OCI-LY3 (cell line): ENCODE measurements at regions not wholly inside any gene's neighbourhood (a gene's known extent, or its start where the extent isn't known, plus 50 kb on each side); places are given as distances from the start of the nearest gene placed in this dataset.

ENCODE experiments used
- H2AFZ ChIP-seq: fragments of 200-600, 300-600 bp; shearing (Covaris generic); 2 replicates; pipeline ENCODE4 v1.6.0; 2014; ENCODE audit warnings: antibody characterized with exemption, low read depth, low read length
- H3K27ac ChIP-seq: fragments of 200-600, 300-600 bp; sonication (generic); 2 replicates; pipeline ENCODE4 v1.5.1; 2014; ENCODE audit warnings: mild to moderate bottlenecking, low read length, moderate library complexity, mixed read lengths
- H3K27me3 ChIP-seq: fragments of 200-600, 300-600 bp; sonication (generic); 2 replicates; pipeline ENCODE4 v1.6.1; 2014; ENCODE audit warnings: low read depth, low read length, mixed read lengths
- H3K36me3 ChIP-seq: fragments of 200-600, 300-600 bp; sonication (generic); replicated peaks from 2 replicates; pipeline ENCODE3; 2014; ENCODE audit warnings: low read depth, low read length, mixed read lengths
- H3K4me1 ChIP-seq: fragments of 300-600, 200-600 bp; sonication (generic); 2 replicates; pipeline ENCODE4 v1.6.1; 2014; ENCODE audit warnings: low read length, mixed read lengths
- H3K4me2 ChIP-seq: fragments of 200-600, 300-600 bp; sonication (generic); 2 replicates; pipeline ENCODE4 v1.6.1; 2014; ENCODE audit warnings: low read length, mixed read lengths
- H3K4me3 ChIP-seq: fragments of 300-600, 200-600 bp; sonication (generic); 2 replicates; pipeline ENCODE4 v1.5.1; 2014; ENCODE audit warnings: antibody characterized with exemption, mild to moderate bottlenecking, low read length, moderate library complexity
- H3K79me2 ChIP-seq: fragments of 300-600, 200-600 bp; shearing (Covaris generic); 2 replicates; pipeline ENCODE4 v1.6.1; 2014; ENCODE audit warnings: mild to moderate bottlenecking, low read length, mixed read lengths
- H3K9ac ChIP-seq: fragments of 300-600, 200-600 bp; shearing (Covaris generic); 2 replicates; pipeline ENCODE4 v1.6.0; 2014; ENCODE audit warnings: mild to moderate bottlenecking, low read length, moderate library complexity
- H3K9me3 ChIP-seq: fragments of 200-600, 300-600 bp; shearing (Covaris generic); 2 replicates; pipeline ENCODE4 v1.6.1; 2014; ENCODE audit warnings: low read length, mixed read lengths; ENCODE audit not compliant: insufficient read depth
- H4K20me1 ChIP-seq: fragments of 200-600, 300-600 bp; sonication (generic); 2 replicates; pipeline ENCODE4 v1.6.1; 2016; ENCODE audit warnings: low read length, mixed read lengths; ENCODE audit not compliant: insufficient read depth
- CTCF ChIP-seq: fragments of 200-600, 300-600 bp; sonication (generic); IDR thresholded peaks from 2 replicates; pipeline ENCODE4 v1.5.1; 2014; ENCODE audit warnings: antibody characterized with exemption, low read length, low read depth
- EZH2phosphoT487 ChIP-seq: fragments of 200-600 bp; shearing (Covaris generic); IDR thresholded peaks from 2 replicates; pipeline ENCODE4 v1.6.1; 2018; ENCODE audit warnings: antibody characterized with exemption, mixed run types, low read depth

GRCh38 chr17:72465191-72466024 is 344.6 kb downstream of the SOX9 start:
- H3K9ac ChIP-seq, result peak overlapping the region; percentile 15; the same call in 1 of the 2 replicates
- no peak overlapping the region for H2AFZ ChIP-seq
- peaks cover 14% of the 10 kb centered on the region; the same call in 1 of the 2 replicates for H3K27me3 ChIP-seq
- H4K20me1 ChIP-seq, result no peaks in the 10 kb centered on the region
- no peak overlapping the region for H3K27ac ChIP-seq
- no peaks in the 10 kb centered on the region for H3K9me3 ChIP-seq
- TF ChIP-seq EZH2phosphoT487 (no peak), CTCF (no peak)
- peak overlapping the region; percentile 71 for H3K4me2 ChIP-seq
- H3K36me3 ChIP-seq, result no peaks in the 10 kb centered on the region
- H3K4me1 ChIP-seq, result peaks cover 35% of the 10 kb centered on the region
- H3K4me3 ChIP-seq, result peak overlapping the region; percentile 50
- H3K79me2 ChIP-seq, result no peaks in the 10 kb centered on the region

GRCh38 chr17:72466199-72466598 is 345.4 kb downstream of the SOX9 start:
- TF ChIP-seq CTCF, result no peak
- no peak for TF ChIP-seq EZH2phosphoT487
- H3K4me2 ChIP-seq, result peak overlapping the region; percentile 71
- peak overlapping the region; percentile 50 for H3K4me3 ChIP-seq
- no peaks in the 10 kb centered on the region for H3K9me3 ChIP-seq
- no peaks in the 10 kb centered on the region for H3K36me3 ChIP-seq
- no peaks in the 10 kb centered on the region for H4K20me1 ChIP-seq
- H3K4me1 ChIP-seq, result peaks cover 35% of the 10 kb centered on the region
- peak overlapping the region; percentile 15; the same call in 1 of the 2 replicates for H3K9ac ChIP-seq
- H2AFZ ChIP-seq, result no peak overlapping the region
- H3K27me3 ChIP-seq, result peaks cover 14% of the 10 kb centered on the region; the same call in 1 of the 2 replicates
- no peak overlapping the region for H3K27ac ChIP-seq
- H3K79me2 ChIP-seq, result no peaks in the 10 kb centered on the region

GRCh38 chr17:72466606-72467005 is 345.8 kb downstream of the SOX9 start:
- Histone ChIP-seq H3K4me1 (peaks cover 35% of the 10 kb centered on the region), H3K4me3 (no peak overlapping the region), H3K9ac (no peak overlapping the region), H3K36me3 (no peaks in the 10 kb centered on the region), H3K79me2 (no peaks in the 10 kb centered on the region), H3K27ac (no peak overlapping the region), H3K9me3 (no peaks in the 10 kb centered on the region), H2AFZ (no peak overlapping the region), H3K27me3 (peaks cover 14% of the 10 kb centered on the region; the same call in 1 of the 2 replicates), H4K20me1 (no peaks in the 10 kb centered on the region), H3K4me2 (peak overlapping the region; percentile 71)
- TF ChIP-seq CTCF, result no peak
- TF ChIP-seq EZH2phosphoT487, result no peak

- H2AFZ ChIP-seq, result no peak overlapping the region
- H3K36me3 ChIP-seq, result no peaks in the 10 kb centered on the region
- no peaks in the 10 kb centered on the region for H3K79me2 ChIP-seq
- peaks cover 35% of the 10 kb centered on the region for H3K4me1 ChIP-seq
- no peak overlapping the region for H3K4me3 ChIP-seq
- no peak overlapping the region for H3K4me2 ChIP-seq
- no peak overlapping the region for H3K27ac ChIP-seq
- peaks cover 14% of the 10 kb centered on the region; the same call in 1 of the 2 replicates for H3K27me3 ChIP-seq
- H3K9ac ChIP-seq, result no peak overlapping the region
- no peak for TF ChIP-seq EZH2phosphoT487
- TF ChIP-seq CTCF, result no peak
- H3K9me3 ChIP-seq, result no peaks in the 10 kb centered on the region
- no peaks in the 10 kb centered on the region for H4K20me1 ChIP-seq
Observed at GRCh38 chr17:72467841-72468653, 347.2 kb downstream of the SOX9 start.
